ENCODE measurements at regions not wholly inside any gene's neighbourhood (a gene's known extent, or its start where the extent isn't known, plus 50 kb on each side); places are given as distances from the start of the nearest gene placed in this dataset.

- Histone ChIP-seq H2AFZ (replicated peaks; ENCODE audit: low read length, poor library complexity) (no peak overlapping the region), H2AK9ac (replicated peaks; ENCODE audit: low read depth, low read length, poor library complexity) (no peak overlapping the region), H3K4me3 (ENCODE audit: insufficient read depth, low read depth, low read length) (no peak overlapping the region), H3K4me2 (ENCODE audit: low read depth, low read length) (no peak overlapping the region), H4K5ac (ENCODE audit: low read depth, low read length) (no peak overlapping the region), H2BK20ac (ENCODE audit: low read depth, low read length) (no peak overlapping the region), H3K9ac (ENCODE audit: low read depth, low read length) (no peak overlapping the region), H2AK5ac (ENCODE audit: low read depth, low read length) (no peak overlapping the region), H3K36me3 (ENCODE audit: control insufficient read depth, insufficient read depth, low read length) (no peaks in the 10 kb centered on the region), H3K23ac (ENCODE audit: low read depth, low read length) (no peak overlapping the region), H2BK15ac (ENCODE audit: low read depth, low read length) (no peak overlapping the region), H3K9me3 (ENCODE audit: control insufficient read depth, insufficient read depth, low read length) (peaks cover 5% of the 10 kb centered on the region; the same call in 1 of the 2 replicates), H3K4me1 (ENCODE audit: control insufficient read depth, insufficient read depth, low read length) (no peaks in the 10 kb centered on the region), H2BK120ac (ENCODE audit: low read depth, low read length) (no peak overlapping the region), H3K4ac (ENCODE audit: low read depth, low read length) (no peak overlapping the region), H3K14ac (replicated peaks; ENCODE audit: low read depth, low read length) (no peak overlapping the region), H3K56ac (ENCODE audit: extremely low read depth, insufficient read depth, low read length) (no peak overlapping the region), H4K8ac (ENCODE audit: low read depth in 2 of 2, low read length in 2 of 2) (no peak overlapping the region), H3K27ac (ENCODE audit: insufficient read depth, low read length) (no peak overlapping the region), H4K20me1 (ENCODE audit: insufficient read depth, low read length) (no peaks in the 10 kb centered on the region), H4K91ac (ENCODE audit: insufficient read depth, low read depth, low read length) (no peak overlapping the region), H3K9me1 (ENCODE audit: insufficient read depth, low read length) (no peaks in the 10 kb centered on the region), H3K18ac (ENCODE audit: low read depth, low read length) (no peak overlapping the region), H2BK5ac (ENCODE audit: low read depth, low read length, poor library complexity, severe bottlenecking) (no peak overlapping the region), H3K27me3 (ENCODE audit: control insufficient read depth, insufficient read depth, low read length) (peaks cover 52% of the 10 kb centered on the region), H3K79me1 (ENCODE audit: low read depth in 1 of 2, low read length in 2 of 2) (no peaks in the 10 kb centered on the region)
- in situ Hi-C loops (cut with MboI; ENCODE audit: low sequenced_read_pairs) (no loop called here), dilution Hi-C loops (cut with HindIII; ENCODE audit: low sequenced_read_pairs, unreplicated experiment) (no loop called here), intact Hi-C loops (cut with micrococcal nuclease) (no loop called here)
- ATAC-seq (ENCODE audit: low read depth) (no peak), DNase-seq (no peak)
- ChIA-PET POLR2A (ENCODE audit: unreplicated experiment) (no interaction called here), CTCF (no interaction called here)
- no CpG with 5 or more reads among the region's 2 CpGs for WGBS, 2 experiments (ENCODE audit: extremely low coverage in 2 of 2, insufficient read length in 1 of 2)
- TF ChIP-seq RAD21 (IDR thresholded peaks at IDR 0.05; ENCODE audit: low read length) (no peak), NFE2L2 (IDR thresholded peaks at IDR 0.05; ENCODE audit: low read depth, low read length) (no peak), USF2 (IDR thresholded peaks at IDR 0.05; ENCODE audit: low read depth, low read length) (no peak), MXI1 (IDR thresholded peaks at IDR 0.05; ENCODE audit: borderline replicate concordance, low read depth, low read length) (no peak), FOS (IDR thresholded peaks at IDR 0.05; ENCODE audit: low read depth, low read length) (no peak), ELK1 (IDR thresholded peaks at IDR 0.05; ENCODE audit: borderline replicate concordance, low read depth, low read length) (no peak), BHLHE40 (IDR thresholded peaks at IDR 0.05; ENCODE audit: low read depth, low read length) (no peak), CEBPB (IDR thresholded peaks at IDR 0.05; ENCODE audit: low read depth, low read length) (no peak), SMC3 (IDR thresholded peaks at IDR 0.05; ENCODE audit: low read depth, low read length) (no peak), POLR2A (IDR thresholded peaks at IDR 0.05; ENCODE audit: low read depth, low read length) (no peak)
- BruUV-seq (replicated peaks): no TSS peak
Measured at GRCh38 chrX:107505223-107505622, 55.8 kb downstream of the FRMPD3 start.
